Endothelial cell of umbilical vein (primary cell): ENCODE measurements at regions not wholly inside any gene's neighbourhood (a gene's known extent, or its start where the extent isn't known, plus 50 kb on each side); places are given as distances from the start of the nearest gene placed in this dataset.

Experiments
- EZH2 ChIP-seq: IDR thresholded peaks from 2 replicates; pipeline ENCODE4 v1.6.1; 2012; ENCODE audit warnings: borderline replicate concordance, low read depth, mild to moderate bottlenecking, moderate library complexity, low read length, inconsistent platforms; ENCODE audit not compliant: severe bottlenecking
- FOS ChIP-seq: IDR thresholded peaks from 2 replicates; pipeline ENCODE4 v1.6.1; 2011; ENCODE audit warnings: mild to moderate bottlenecking, low read length, moderate library complexity, borderline replicate concordance; ENCODE audit not compliant: insufficient read depth
- POLR2A ChIP-seq: IDR thresholded peaks from 2 replicates; pipeline ENCODE4 v1.6.1; 2012; ENCODE audit warnings: low read depth, mild to moderate bottlenecking, control low read depth, low read length
- POLR2AphosphoS5 ChIP-seq: IDR thresholded peaks from 2 replicates; pipeline ENCODE4 v1.6.1; 2012; ENCODE audit warnings: low read depth, mild to moderate bottlenecking, control low read depth, low read length, moderate library complexity; ENCODE audit not compliant: insufficient read depth
- TF ChIP-seq, protein P1 (sequence below), 2 donors: IDR thresholded peaks; 1 replicate in 1 of 2; 2 replicates in 1 of 2; pipeline ENCODE4 v1.5.1; 2011; ENCODE audit warnings: low read length in 2 of 2, mild to moderate bottlenecking in 2 of 2, moderate library complexity in 2 of 2, control low read depth in 1 of 2, inconsistent platforms in 1 of 2, low read depth in 1 of 2; ENCODE audit not compliant: insufficient read depth in 1 of 2; ENCODE audit errors: extremely low read depth in 1 of 2
- TF ChIP-seq, protein P2 (sequence below): IDR thresholded peaks from 2 replicates; pipeline ENCODE4 v1.6.1; 2011; ENCODE audit not compliant: insufficient read depth, insufficient read length

DNA sequence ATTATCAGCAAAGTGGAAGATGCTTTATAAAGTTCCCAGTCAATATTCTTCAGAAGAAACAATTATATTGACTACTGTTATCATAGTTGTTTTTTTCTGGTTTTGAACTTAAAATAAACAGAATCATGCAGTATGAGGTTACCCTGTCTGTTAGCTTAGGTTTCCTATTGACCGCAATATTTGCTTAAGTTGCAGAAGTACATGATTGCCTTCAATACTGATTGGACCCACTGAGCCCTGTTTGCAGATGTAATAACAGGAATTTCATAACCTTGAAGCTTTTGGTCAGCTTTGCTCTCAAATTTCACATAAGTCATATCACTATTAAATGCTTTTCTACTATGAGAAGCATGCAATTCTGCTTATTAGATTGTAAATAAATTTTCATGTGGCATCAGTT is 229.1 kb upstream of the FSTL5 start:
- TF ChIP-seq, protein P1, sequence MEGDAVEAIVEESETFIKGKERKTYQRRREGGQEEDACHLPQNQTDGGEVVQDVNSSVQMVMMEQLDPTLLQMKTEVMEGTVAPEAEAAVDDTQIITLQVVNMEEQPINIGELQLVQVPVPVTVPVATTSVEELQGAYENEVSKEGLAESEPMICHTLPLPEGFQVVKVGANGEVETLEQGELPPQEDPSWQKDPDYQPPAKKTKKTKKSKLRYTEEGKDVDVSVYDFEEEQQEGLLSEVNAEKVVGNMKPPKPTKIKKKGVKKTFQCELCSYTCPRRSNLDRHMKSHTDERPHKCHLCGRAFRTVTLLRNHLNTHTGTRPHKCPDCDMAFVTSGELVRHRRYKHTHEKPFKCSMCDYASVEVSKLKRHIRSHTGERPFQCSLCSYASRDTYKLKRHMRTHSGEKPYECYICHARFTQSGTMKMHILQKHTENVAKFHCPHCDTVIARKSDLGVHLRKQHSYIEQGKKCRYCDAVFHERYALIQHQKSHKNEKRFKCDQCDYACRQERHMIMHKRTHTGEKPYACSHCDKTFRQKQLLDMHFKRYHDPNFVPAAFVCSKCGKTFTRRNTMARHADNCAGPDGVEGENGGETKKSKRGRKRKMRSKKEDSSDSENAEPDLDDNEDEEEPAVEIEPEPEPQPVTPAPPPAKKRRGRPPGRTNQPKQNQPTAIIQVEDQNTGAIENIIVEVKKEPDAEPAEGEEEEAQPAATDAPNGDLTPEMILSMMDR (IDR thresholded peaks at IDR 0.05; ENCODE audit: extremely low read depth in 1 of 2, insufficient read depth in 1 of 2, low read depth in 1 of 2, low read length in 2 of 2) = no peak
- TF ChIP-seq POLR2AphosphoS5 (no peak), POLR2A (no peak), EZH2 (no peak), FOS (no peak)
- TF ChIP-seq, protein P2, sequence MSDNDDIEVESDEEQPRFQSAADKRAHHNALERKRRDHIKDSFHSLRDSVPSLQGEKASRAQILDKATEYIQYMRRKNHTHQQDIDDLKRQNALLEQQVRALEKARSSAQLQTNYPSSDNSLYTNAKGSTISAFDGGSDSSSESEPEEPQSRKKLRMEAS = no peak
